ENCODE measurements at regions not wholly inside any gene's neighbourhood (a gene's known extent, or its start where the extent isn't known, plus 50 kb on each side); places are given as distances from the start of the nearest gene placed in this dataset.

DNA sequence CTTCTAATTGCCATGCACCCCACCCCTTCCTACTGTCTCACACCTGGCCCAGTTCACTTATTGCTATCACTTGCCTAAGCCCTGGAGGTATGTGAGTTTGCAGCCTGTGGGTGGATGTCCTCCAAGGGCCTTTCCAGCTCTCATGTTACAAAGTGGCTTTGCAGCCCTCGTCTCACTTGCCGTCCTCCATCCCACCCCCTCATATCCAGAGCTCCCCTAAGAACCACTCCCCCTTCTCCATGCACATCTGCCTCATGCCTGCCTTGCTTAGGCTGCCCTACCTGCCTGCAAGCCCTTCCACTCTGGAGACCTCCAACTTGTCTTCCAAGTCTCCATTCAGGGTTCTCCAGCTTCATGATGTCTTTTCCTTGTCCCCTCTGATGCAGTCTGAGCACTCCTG, 119.4 kb upstream of the NLRP1 start:
- peak in 1 of 3 donors; percentile 21 for DNase-seq
- no peaks in the 10 kb centered on the region for H3K9me3 ChIP-seq
- H3K4me3 ChIP-seq: no peak overlapping the region
- no peak overlapping the region for H3K27ac ChIP-seq
- no peaks in the 10 kb centered on the region for H3K27me3 ChIP-seq
- no peaks in the 10 kb centered on the region for H3K4me1 ChIP-seq
- TF ChIP-seq POLR2A (IDR thresholded peaks at IDR 0.05): no peak
- TF ChIP-seq, protein P1, sequence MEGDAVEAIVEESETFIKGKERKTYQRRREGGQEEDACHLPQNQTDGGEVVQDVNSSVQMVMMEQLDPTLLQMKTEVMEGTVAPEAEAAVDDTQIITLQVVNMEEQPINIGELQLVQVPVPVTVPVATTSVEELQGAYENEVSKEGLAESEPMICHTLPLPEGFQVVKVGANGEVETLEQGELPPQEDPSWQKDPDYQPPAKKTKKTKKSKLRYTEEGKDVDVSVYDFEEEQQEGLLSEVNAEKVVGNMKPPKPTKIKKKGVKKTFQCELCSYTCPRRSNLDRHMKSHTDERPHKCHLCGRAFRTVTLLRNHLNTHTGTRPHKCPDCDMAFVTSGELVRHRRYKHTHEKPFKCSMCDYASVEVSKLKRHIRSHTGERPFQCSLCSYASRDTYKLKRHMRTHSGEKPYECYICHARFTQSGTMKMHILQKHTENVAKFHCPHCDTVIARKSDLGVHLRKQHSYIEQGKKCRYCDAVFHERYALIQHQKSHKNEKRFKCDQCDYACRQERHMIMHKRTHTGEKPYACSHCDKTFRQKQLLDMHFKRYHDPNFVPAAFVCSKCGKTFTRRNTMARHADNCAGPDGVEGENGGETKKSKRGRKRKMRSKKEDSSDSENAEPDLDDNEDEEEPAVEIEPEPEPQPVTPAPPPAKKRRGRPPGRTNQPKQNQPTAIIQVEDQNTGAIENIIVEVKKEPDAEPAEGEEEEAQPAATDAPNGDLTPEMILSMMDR (IDR thresholded peaks at IDR 0.05): no peak
- no peaks in the 10 kb centered on the region for H3K36me3 ChIP-seq

DNA sequence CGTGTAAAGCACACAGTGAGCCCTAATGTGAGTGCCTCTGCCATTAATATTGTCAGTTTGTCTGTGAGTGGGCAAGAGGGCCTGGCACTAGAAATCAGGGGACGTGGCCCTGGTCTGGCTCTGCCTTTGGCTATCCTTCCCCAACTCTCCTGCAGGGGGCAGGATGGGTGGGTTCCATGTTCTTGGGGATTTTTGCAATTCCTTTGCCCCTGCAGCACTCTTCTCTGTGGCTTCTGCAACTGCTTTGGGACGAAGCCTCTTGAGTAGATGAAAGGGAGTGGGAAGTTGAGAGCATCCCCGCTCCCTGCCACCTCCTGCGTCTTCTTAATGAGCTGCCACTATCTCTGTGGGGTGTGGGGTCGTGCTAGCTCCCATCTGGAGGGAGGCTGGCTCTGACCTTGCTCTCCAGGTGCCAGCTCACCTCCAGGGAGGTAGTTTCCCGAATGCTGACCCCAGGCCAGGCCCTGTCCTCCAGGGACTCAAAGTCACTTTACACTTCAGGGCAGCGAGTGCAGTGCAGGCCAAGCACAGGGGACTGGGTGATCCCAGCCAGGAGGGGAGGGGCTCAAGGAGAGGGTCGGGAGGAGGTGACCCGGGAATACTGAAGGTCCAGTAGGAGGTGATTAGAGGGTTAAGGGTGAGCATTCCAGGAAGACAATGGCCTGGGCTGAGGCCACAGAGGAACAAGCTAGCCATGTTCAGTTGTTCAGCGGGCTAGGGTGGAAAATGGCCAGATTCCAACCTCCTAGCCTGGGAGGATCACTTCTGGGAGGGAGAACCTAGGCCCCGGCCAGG, 121.0 kb upstream of the NLRP1 start:
- peak in 1 of 3 donors; percentile 30 for DNase-seq
- Histone ChIP-seq H3K4me3 (no peak overlapping the region), H3K4me1 (no peaks in the 10 kb centered on the region), H3K9me3 (no peaks in the 10 kb centered on the region), H3K27ac (no peak overlapping the region), H3K27me3 (no peaks in the 10 kb centered on the region), H3K36me3 (no peaks in the 10 kb centered on the region)
- no peak for TF ChIP-seq POLR2A (IDR thresholded peaks at IDR 0.05)
- TF ChIP-seq, protein P1 (IDR thresholded peaks at IDR 0.05): peak in 1 of 6 experiments; percentile 3

DNA sequence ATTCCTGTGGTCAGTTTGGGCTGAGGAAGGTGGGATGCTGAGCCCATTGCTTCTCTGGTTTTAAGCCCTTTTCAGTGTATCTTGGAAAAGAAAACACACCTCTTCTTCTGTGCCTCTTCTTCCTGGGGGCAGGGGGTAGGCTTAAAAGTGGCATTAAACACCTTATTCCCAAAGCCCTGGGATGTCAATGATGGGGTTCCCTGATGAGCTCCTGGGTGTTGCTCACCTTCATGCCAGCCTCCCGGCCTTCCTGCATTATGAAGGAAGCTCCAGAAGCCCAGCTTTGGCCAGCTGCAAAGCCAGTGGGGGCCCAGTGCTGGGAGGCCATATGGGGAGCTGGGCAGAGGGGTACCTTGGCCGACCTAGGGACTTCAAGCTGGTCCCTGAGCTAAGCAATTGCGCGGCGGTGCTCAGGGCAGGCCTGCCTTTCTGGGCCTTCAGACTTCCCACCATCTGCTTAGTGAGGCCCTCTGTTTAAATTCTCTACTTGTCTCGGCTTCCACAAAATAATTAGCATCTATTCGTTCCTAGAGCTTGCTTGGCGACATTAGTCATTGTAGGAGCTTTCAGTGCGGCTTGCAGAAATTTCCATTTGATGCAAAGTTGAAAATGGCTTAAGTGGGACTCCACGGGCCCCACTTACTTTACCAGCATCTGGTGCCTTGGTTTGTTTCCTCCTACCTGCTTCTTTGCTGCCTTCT, 121.7 kb upstream of the NLRP1 start:
- TF ChIP-seq, protein P1 (IDR thresholded peaks at IDR 0.05): no peak
- TF ChIP-seq POLR2A (IDR thresholded peaks at IDR 0.05): no peak
- H3K27me3 ChIP-seq: no peaks in the 10 kb centered on the region
- DNase-seq: peak in 1 of 3 donors; percentile 28
- no peak overlapping the region for H3K4me3 ChIP-seq
- H3K4me1 ChIP-seq: no peaks in the 10 kb centered on the region
- H3K27ac ChIP-seq: no peak overlapping the region
- H3K9me3 ChIP-seq: no peaks in the 10 kb centered on the region
- H3K36me3 ChIP-seq: no peaks in the 10 kb centered on the region

DNA sequence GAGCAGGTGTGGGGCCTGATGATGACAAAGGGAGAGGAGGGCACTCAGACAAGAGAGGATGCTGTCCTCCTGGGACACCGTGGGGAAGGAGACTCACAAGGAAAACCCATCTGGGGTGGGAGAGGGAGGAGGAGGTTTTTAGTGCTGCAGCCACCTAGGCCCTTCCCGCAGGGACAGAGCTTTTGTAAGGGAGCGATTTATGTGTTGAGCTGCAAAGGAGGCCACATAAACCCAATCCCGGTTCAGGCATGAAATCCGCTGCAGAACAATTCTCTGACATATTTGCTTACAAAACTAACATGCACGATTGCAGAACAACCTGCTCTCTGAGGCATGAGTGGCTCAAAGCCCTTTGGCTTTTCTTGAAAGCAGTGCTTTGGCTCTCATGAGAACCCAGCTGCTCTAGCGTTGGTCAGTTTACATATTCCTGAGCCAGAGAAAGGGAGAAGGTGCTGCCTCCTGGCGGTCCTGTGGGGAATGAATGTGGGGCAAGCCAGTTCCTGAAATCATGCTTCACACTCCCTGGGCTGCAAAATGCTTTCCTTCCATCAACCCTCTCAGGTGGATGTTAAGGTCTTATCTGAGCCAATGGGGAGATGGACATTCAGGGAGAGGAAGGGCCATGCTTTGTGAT, 122.4 kb upstream of the NLRP1 start:
- peak; percentile 35 to 77 (median 59) for DNase-seq
- H3K9me3 ChIP-seq: no peaks in the 10 kb centered on the region
- no peak for TF ChIP-seq POLR2A (IDR thresholded peaks at IDR 0.05)
- TF ChIP-seq, protein P1 (IDR thresholded peaks at IDR 0.05): peak in 5 of 6 experiments; percentile 47 to 63 (median 57)
- H3K27me3 ChIP-seq: no peaks in the 10 kb centered on the region
- H3K4me3 ChIP-seq: no peak overlapping the region
- no peak overlapping the region for H3K27ac ChIP-seq
- no peaks in the 10 kb centered on the region for H3K4me1 ChIP-seq
- no peaks in the 10 kb centered on the region for H3K36me3 ChIP-seq

DNA sequence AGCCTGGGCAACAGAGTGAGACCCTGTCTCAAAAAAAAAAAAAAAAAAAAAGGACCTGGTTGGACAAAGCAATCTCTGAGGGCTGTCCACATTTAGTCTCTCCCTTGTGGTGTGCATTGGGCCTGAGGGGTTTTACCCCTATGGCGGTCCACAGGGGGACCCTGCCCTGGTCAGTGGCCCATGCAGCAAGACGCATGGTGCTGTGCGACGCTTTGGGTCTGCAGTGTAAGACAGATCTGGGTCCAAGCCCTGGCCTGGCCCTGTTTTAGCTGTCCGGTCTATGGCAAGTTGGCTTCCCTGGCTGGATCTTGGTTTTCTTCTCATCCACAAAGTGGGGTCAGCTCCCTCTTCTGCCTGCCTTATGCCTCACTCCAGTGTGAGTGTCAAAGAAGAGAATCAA, 123.2 kb upstream of the NLRP1 start:
- H3K27ac ChIP-seq: no peak overlapping the region
- H3K4me1 ChIP-seq: no peaks in the 10 kb centered on the region
- H3K27me3 ChIP-seq: no peaks in the 10 kb centered on the region
- no peaks in the 10 kb centered on the region for H3K36me3 ChIP-seq
- TF ChIP-seq, protein P1 (IDR thresholded peaks at IDR 0.05): no peak
- no peak for TF ChIP-seq POLR2A (IDR thresholded peaks at IDR 0.05)
- H3K4me3 ChIP-seq: no peak overlapping the region
- peak in 1 of 3 donors; percentile 14 for DNase-seq
- H3K9me3 ChIP-seq: no peaks in the 10 kb centered on the region

All from Peyer's patch (tissue), 4 donors.